GM12892 (cell line): ENCODE measurements at regions not wholly inside any gene's neighbourhood (a gene's known extent, or its start where the extent isn't known, plus 50 kb on each side); places are given as distances from the start of the nearest gene placed in this dataset.
"Not testable (repeated sequence)": the region's sequence is repeated elsewhere in the genome, so short reads cannot be mapped to it uniquely, and the experiment has no call there.

Experiments
- DNase-seq: peaks from one replicate; pipeline ENCODE4 v3.0.0; 2011; ENCODE audit not compliant: insufficient read length
- FAIRE-seq: peaks from 2 replicates; lab custom pipeline; 2011; peaks lifted over from hg19 to GRCh38; lab: Jason Lieb, UNC
- POLR2A ChIP-seq: IDR thresholded peaks from 2 replicates; pipeline ENCODE4 v1.6.1; 2011; ENCODE audit warnings: low read depth, low read length, control low read depth
- POLR2AphosphoS5 ChIP-seq: IDR thresholded peaks from 2 replicates; pipeline ENCODE4 v1.6.1; 2011; ENCODE audit warnings: low read depth, low read length, control low read depth
- TAF1 ChIP-seq: IDR thresholded peaks from 2 replicates; pipeline ENCODE4 v1.6.1; 2011; ENCODE audit warnings: low read depth, mild to moderate bottlenecking, control low read depth, low read length, borderline replicate concordance

GRCh38 chr6:2324166-2324953, 79.0 kb upstream of the GMDS start:
- FAIRE-seq (no peak), DNase-seq (no peak)
- TF ChIP-seq POLR2A (no peak), POLR2AphosphoS5 (no peak), TAF1 (no peak)

GRCh38 chr6:2317498-2317897, 72.1 kb upstream of the GMDS start:
- not testable (repeated sequence) for DNase-seq, FAIRE-seq

- DNase-seq: no peak
- no peak for FAIRE-seq
- no peak for TF ChIP-seq POLR2A
- no peak for TF ChIP-seq TAF1
- TF ChIP-seq POLR2AphosphoS5: no peak
Observed at GRCh38 chr6:2314641-2315040, 69.2 kb upstream of the GMDS start.

- FAIRE-seq (no peak), DNase-seq (no peak)
- TF ChIP-seq TAF1 (no peak), POLR2A (no peak), POLR2AphosphoS5 (no peak)
Observed at GRCh38 chr6:2310042-2310441, 64.6 kb upstream of the GMDS start.

- FAIRE-seq: no peak
- DNase-seq: no peak
- TF ChIP-seq TAF1 (no peak), POLR2A (no peak), POLR2AphosphoS5 (no peak)
Observed at GRCh38 chr6:2309122-2309521, 63.7 kb upstream of the GMDS start.

GRCh38 chr6:2307799-2308198, 62.4 kb upstream of the GMDS start:
- TF ChIP-seq TAF1: no peak
- TF ChIP-seq POLR2AphosphoS5: no peak
- TF ChIP-seq POLR2A: no peak
- no peak for FAIRE-seq

GRCh38 chr6:2305951-2306350, 60.5 kb upstream of the GMDS start:
- no peak for TF ChIP-seq POLR2A
- TF ChIP-seq TAF1: no peak
- no peak for TF ChIP-seq POLR2AphosphoS5
- no peak for DNase-seq
- no peak for FAIRE-seq

More at GRCh38 chr6:2307799-2308198, 62.4 kb upstream of the GMDS start:
- DNase-seq: no peak

- DNase-seq, FAIRE-seq: not testable (repeated sequence)
Observed at GRCh38 chr6:2302482-2302881, 57.1 kb upstream of the GMDS start.

GRCh38 chr6:2296781-2297180, 51.4 kb upstream of the GMDS start:
- FAIRE-seq: no peak
- no peak for DNase-seq
- TF ChIP-seq POLR2A (no peak), TAF1 (no peak), POLR2AphosphoS5 (no peak)
